K562 (cell line): ENCODE measurements at regions not wholly inside any gene's neighbourhood (a gene's known extent, or its start where the extent isn't known, plus 50 kb on each side); places are given as distances from the start of the nearest gene placed in this dataset.

Source experiments
- EZH2 ChIP-seq: IDR thresholded peaks from 2 replicates; pipeline ENCODE4 v1.6.1; 2012; ENCODE audit warnings: low read depth, mild to moderate bottlenecking, inconsistent platforms, low read length, borderline replicate concordance
- FOXJ3 ChIP-seq: sonication (generic); formaldehyde crosslinking; IDR thresholded peaks from 2 replicates; pipeline ENCODE4 v1.4.0; 2020; ENCODE audit warnings: mild to moderate bottlenecking, missing genetic modification reagents
- KAT2B ChIP-seq: IDR thresholded peaks from one replicate; pipeline ENCODE4 v1.6.1; 2012; ENCODE audit warnings: low read depth, mild to moderate bottlenecking, control low read depth, inconsistent platforms, low read length, moderate library complexity
- MXI1 ChIP-seq: IDR thresholded peaks from 2 replicates; pipeline ENCODE4 v1.6.1; 2011; ENCODE audit warnings: low read depth, mild to moderate bottlenecking, improper control_type of control experiment, low read length
- PTBP1 ChIP-seq: fragments of 200-400 bp; formaldehyde crosslinking; IDR thresholded peaks from 2 replicates; pipeline ENCODE4 v1.6.1; 2017; ENCODE audit warnings: low read depth, low read length
- RFX5 ChIP-seq: IDR thresholded peaks from 2 replicates; pipeline ENCODE4 v1.6.1; 2011; ENCODE audit warnings: low read depth, mild to moderate bottlenecking, improper control_type of control experiment, low read length
- ZNF133 ChIP-seq: fragments of 250-450 bp; sonication (Bioruptor Pico); IDR thresholded peaks from 2 replicates; pipeline ENCODE4 v1.4.0; 2020; ENCODE audit warnings: mild to moderate bottlenecking
- ZNF263 ChIP-seq: sonication (generic); formaldehyde crosslinking; IDR thresholded peaks from 2 replicates; pipeline ENCODE4 v1.8.0; 2022; ENCODE audit warnings: mild to moderate bottlenecking, missing genetic modification reagents, borderline replicate concordance
- TF ChIP-seq, protein P1 (sequence below): sonication (generic); formaldehyde crosslinking; IDR thresholded peaks from 2 replicates; pipeline ENCODE4 v1.8.0; 2022; ENCODE audit warnings: missing genetic modification reagents, mild to moderate bottlenecking, borderline replicate concordance

DNA sequence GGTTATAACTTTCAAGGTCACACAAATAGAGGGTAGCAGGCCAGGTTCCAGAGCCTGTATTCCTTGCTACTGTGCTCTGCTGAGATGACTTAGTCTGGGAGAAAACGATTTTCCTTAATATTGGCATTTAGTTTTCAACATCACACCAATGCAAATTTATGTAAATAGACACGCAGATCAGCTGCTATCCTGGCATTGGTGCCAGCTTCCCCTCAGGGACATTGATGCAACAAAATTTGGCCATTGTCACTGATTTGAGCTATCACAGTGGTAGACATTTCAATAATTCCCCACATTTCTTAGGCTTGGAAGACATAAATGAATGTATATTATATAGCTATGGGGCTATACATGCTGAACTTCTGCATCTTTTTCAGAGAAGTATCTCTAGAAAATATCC lies 71.6 kb upstream of the ASTN2 start:
- TF ChIP-seq RFX5, result no peak
- TF ChIP-seq KAT2B, result no peak
- no peak for TF ChIP-seq ZNF133 (CRISPR knock-in tag)
- no peak for TF ChIP-seq MXI1
- TF ChIP-seq EZH2, result no peak
- no peak for TF ChIP-seq ZNF263
- TF ChIP-seq, protein P1, sequence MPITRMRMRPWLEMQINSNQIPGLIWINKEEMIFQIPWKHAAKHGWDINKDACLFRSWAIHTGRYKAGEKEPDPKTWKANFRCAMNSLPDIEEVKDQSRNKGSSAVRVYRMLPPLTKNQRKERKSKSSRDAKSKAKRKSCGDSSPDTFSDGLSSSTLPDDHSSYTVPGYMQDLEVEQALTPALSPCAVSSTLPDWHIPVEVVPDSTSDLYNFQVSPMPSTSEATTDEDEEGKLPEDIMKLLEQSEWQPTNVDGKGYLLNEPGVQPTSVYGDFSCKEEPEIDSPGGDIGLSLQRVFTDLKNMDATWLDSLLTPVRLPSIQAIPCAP, result no peak
- TF ChIP-seq PTBP1, result no peak
- TF ChIP-seq FOXJ3 (CRISPR knock-in tag), result no peak
